ENCODE measurements at regions not wholly inside any gene's neighbourhood (a gene's known extent, or its start where the extent isn't known, plus 50 kb on each side); places are given as distances from the start of the nearest gene placed in this dataset.

DNA sequence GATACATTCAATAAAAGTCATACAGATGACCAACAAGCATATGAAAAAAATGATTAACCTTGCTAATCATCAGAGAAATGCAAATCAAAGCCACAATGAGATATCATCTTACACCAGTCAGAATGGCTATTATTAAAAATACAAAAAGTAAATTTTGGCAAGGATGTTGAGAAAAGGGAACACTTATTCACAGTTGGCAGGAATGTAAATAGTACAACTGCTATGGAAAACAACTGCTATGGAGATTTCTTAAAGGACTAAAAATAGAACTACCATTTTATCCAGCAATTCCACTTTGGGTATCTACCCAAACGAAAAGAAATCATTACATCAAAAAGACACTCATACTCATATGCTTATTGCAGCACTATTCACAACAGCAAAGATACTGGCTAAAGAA lies 1121.8 kb downstream of the TBL1XR1 start:
- Histone ChIP-seq H3K79me2 (ENCODE audit: insufficient read depth, low read length) (no peaks in the 10 kb centered on the region), H3K27me3 (ENCODE audit: insufficient read depth, low read length, poor library complexity) (no peaks in the 10 kb centered on the region), H3K27ac (ENCODE audit: low read length) (no peak overlapping the region), H3K36me3 (ENCODE audit: insufficient read depth, low read length) (no peaks in the 10 kb centered on the region), H2AFZ (ENCODE audit: low read depth, low read length) (no peak overlapping the region), H3K9me3 (ENCODE audit: insufficient read depth, low read length, severe bottlenecking) (no peaks in the 10 kb centered on the region), H3K4me1 (ENCODE audit: insufficient read depth, low read length) (no peaks in the 10 kb centered on the region), H3K9ac (ENCODE audit: low read depth, low read length) (no peak overlapping the region), H3K4me3 (ENCODE audit: low read depth in 1 of 2, low read length in 2 of 2) (no peak overlapping the region), H3K4me2 (ENCODE audit: insufficient read depth, low read length) (no peak overlapping the region), H4K20me1 (ENCODE audit: insufficient read depth, low read length) (no peaks in the 10 kb centered on the region)
- no peak for DNase-seq
- no peak for TF ChIP-seq EZH2 (IDR thresholded peaks at IDR 0.05; ENCODE audit: borderline replicate concordance, low read depth, low read length, severe bottlenecking)
- TF ChIP-seq, protein P1, sequence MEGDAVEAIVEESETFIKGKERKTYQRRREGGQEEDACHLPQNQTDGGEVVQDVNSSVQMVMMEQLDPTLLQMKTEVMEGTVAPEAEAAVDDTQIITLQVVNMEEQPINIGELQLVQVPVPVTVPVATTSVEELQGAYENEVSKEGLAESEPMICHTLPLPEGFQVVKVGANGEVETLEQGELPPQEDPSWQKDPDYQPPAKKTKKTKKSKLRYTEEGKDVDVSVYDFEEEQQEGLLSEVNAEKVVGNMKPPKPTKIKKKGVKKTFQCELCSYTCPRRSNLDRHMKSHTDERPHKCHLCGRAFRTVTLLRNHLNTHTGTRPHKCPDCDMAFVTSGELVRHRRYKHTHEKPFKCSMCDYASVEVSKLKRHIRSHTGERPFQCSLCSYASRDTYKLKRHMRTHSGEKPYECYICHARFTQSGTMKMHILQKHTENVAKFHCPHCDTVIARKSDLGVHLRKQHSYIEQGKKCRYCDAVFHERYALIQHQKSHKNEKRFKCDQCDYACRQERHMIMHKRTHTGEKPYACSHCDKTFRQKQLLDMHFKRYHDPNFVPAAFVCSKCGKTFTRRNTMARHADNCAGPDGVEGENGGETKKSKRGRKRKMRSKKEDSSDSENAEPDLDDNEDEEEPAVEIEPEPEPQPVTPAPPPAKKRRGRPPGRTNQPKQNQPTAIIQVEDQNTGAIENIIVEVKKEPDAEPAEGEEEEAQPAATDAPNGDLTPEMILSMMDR (IDR thresholded peaks at IDR 0.05; ENCODE audit: borderline replicate concordance, extremely low read depth, low read length, poor library complexity, severe bottlenecking): no peak
- ATAC-seq (ENCODE audit: insufficient read depth, low read depth): no peak

DNA sequence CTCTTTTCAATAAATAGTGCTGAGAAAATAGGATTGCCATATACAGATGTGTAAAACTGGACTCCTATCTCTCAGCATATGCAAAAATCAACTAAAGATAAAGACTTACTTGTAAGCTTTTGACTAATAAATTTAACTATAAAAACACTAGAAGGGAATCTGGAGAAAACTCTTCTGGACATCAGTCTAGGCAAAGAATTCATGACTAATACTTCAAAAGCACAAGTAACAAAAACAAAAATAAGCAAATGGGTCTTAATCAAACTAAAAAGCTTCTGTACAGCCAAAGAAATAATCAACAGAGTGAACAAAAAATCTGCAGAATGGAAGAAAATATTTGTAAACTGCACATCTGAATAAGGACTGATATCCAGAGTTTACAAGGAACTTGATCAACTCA lies 1122.2 kb downstream of the TBL1XR1 start:
- TF ChIP-seq, protein P1 (IDR thresholded peaks at IDR 0.05; ENCODE audit: borderline replicate concordance, extremely low read depth, low read length, poor library complexity, severe bottlenecking): no peak
- TF ChIP-seq EZH2 (IDR thresholded peaks at IDR 0.05; ENCODE audit: borderline replicate concordance, low read depth, low read length, severe bottlenecking): no peak
- no peaks in the 10 kb centered on the region for H3K36me3 ChIP-seq (ENCODE audit: insufficient read depth, low read length)
- DNase-seq (no peak), ATAC-seq (ENCODE audit: insufficient read depth, low read depth) (no peak)
- H3K4me2 ChIP-seq (ENCODE audit: insufficient read depth, low read length): no peak overlapping the region
- H3K27me3 ChIP-seq (ENCODE audit: insufficient read depth, low read length, poor library complexity): no peaks in the 10 kb centered on the region
- H3K9ac ChIP-seq (ENCODE audit: low read depth, low read length): no peak overlapping the region
- no peak overlapping the region for H3K27ac ChIP-seq (ENCODE audit: low read length)
- no peaks in the 10 kb centered on the region for H3K9me3 ChIP-seq (ENCODE audit: insufficient read depth, low read length, severe bottlenecking)
- no peaks in the 10 kb centered on the region for H3K4me1 ChIP-seq (ENCODE audit: insufficient read depth, low read length)
- H4K20me1 ChIP-seq (ENCODE audit: insufficient read depth, low read length): no peaks in the 10 kb centered on the region
- H3K79me2 ChIP-seq (ENCODE audit: insufficient read depth, low read length): no peaks in the 10 kb centered on the region
- H2AFZ ChIP-seq (ENCODE audit: low read depth, low read length): no peak overlapping the region
- no peak overlapping the region for H3K4me3 ChIP-seq (ENCODE audit: low read depth in 1 of 2, low read length in 2 of 2)

DNA sequence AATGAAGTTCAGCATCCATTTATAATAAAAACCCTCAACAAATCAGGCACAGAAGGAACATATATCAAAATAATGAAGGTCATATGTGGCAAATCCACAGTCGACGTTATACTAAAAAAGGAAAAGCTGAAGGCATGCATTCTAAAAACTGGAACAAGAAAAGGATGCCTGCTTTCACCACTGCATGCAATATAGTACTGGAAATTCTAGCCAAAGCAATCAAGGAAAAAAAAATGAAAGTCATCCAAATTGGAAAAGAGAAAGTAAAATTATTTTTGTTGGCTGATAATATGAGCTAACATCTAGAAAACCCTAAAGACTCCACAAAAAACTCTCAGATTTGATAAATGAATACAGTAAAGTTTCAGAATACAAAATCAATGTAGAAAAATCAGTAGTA lies 1123.2 kb downstream of the TBL1XR1 start:
- no peaks in the 10 kb centered on the region for H3K79me2 ChIP-seq (ENCODE audit: insufficient read depth, low read length)
- no peak overlapping the region for H3K4me2 ChIP-seq (ENCODE audit: insufficient read depth, low read length)
- TF ChIP-seq, protein P1 (IDR thresholded peaks at IDR 0.05; ENCODE audit: borderline replicate concordance, extremely low read depth, low read length, poor library complexity, severe bottlenecking): no peak
- no peak for TF ChIP-seq EZH2 (IDR thresholded peaks at IDR 0.05; ENCODE audit: borderline replicate concordance, low read depth, low read length, severe bottlenecking)
- H3K4me1 ChIP-seq (ENCODE audit: insufficient read depth, low read length): no peaks in the 10 kb centered on the region
- H3K36me3 ChIP-seq (ENCODE audit: insufficient read depth, low read length): no peaks in the 10 kb centered on the region
- H3K9me3 ChIP-seq (ENCODE audit: insufficient read depth, low read length, severe bottlenecking): no peaks in the 10 kb centered on the region
- no peaks in the 10 kb centered on the region for H4K20me1 ChIP-seq (ENCODE audit: insufficient read depth, low read length)
- no peak for ATAC-seq (ENCODE audit: insufficient read depth, low read depth)
- H3K9ac ChIP-seq (ENCODE audit: low read depth, low read length): no peak overlapping the region
- no peak overlapping the region for H2AFZ ChIP-seq (ENCODE audit: low read depth, low read length)
- no peaks in the 10 kb centered on the region for H3K27me3 ChIP-seq (ENCODE audit: insufficient read depth, low read length, poor library complexity)
- H3K4me3 ChIP-seq (ENCODE audit: low read depth in 1 of 2, low read length in 2 of 2): no peak overlapping the region
- no peak overlapping the region for H3K27ac ChIP-seq (ENCODE audit: low read length)
- DNase-seq: no peak

DNA sequence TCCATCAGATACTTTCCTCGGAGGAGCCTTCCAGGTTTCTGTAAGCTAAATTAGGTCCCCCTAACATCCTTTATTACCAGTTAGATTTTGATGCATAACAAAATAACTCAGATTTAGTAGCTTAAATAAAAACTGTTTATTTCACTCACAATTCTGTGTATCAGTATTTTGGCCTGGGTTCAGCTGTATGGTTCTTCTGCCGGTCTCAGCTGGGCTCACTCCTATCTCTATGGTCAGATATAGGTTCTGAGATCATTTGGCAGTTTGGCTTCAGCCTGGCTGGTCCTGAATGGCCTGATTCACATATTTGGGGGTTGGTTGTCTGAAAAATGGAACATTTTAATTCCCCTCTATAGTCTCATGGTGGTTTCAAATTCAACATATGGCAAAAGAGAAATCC lies 1125.3 kb downstream of the TBL1XR1 start:
- H3K79me2 ChIP-seq (ENCODE audit: insufficient read depth, low read length): no peaks in the 10 kb centered on the region
- no peak for DNase-seq
- H3K27ac ChIP-seq (ENCODE audit: low read length): no peak overlapping the region
- no peak overlapping the region for H2AFZ ChIP-seq (ENCODE audit: low read depth, low read length)
- no peaks in the 10 kb centered on the region for H4K20me1 ChIP-seq (ENCODE audit: insufficient read depth, low read length)
- no peaks in the 10 kb centered on the region for H3K27me3 ChIP-seq (ENCODE audit: insufficient read depth, low read length, poor library complexity)
- no peak overlapping the region for H3K4me3 ChIP-seq (ENCODE audit: low read depth in 1 of 2, low read length in 2 of 2)
- ATAC-seq (ENCODE audit: insufficient read depth, low read depth): no peak
- H3K4me2 ChIP-seq (ENCODE audit: insufficient read depth, low read length): no peak overlapping the region
- no peaks in the 10 kb centered on the region for H3K4me1 ChIP-seq (ENCODE audit: insufficient read depth, low read length)
- H3K9ac ChIP-seq (ENCODE audit: low read depth, low read length): no peak overlapping the region
- TF ChIP-seq, protein P1 (IDR thresholded peaks at IDR 0.05; ENCODE audit: borderline replicate concordance, extremely low read depth, low read length, poor library complexity, severe bottlenecking): no peak
- TF ChIP-seq EZH2 (IDR thresholded peaks at IDR 0.05; ENCODE audit: borderline replicate concordance, low read depth, low read length, severe bottlenecking): no peak
- no peaks in the 10 kb centered on the region for H3K36me3 ChIP-seq (ENCODE audit: insufficient read depth, low read length)
- no peaks in the 10 kb centered on the region for H3K9me3 ChIP-seq (ENCODE audit: insufficient read depth, low read length, severe bottlenecking)
